HFFc6 (cell line): ENCODE measurements at regions not wholly inside any gene's neighbourhood (a gene's known extent, or its start where the extent isn't known, plus 50 kb on each side); places are given as distances from the start of the nearest gene placed in this dataset.

Source experiments
- DNase-seq: peaks from one replicate; pipeline ENCODE4 v3.0.0-alpha.2; 2018
- H3K27ac Mint-ChIP-seq: 2 replicates; pipeline ENCODE4 v1.8.0; 2020; ENCODE audit warnings: mild to moderate bottlenecking, mixed read lengths
- H3K27me3 Mint-ChIP-seq: 2 replicates; pipeline ENCODE4 v1.8.0; 2021; ENCODE audit warnings: mild to moderate bottlenecking, moderate library complexity, mixed read lengths; ENCODE audit not compliant: insufficient read depth
- H3K36me3 Mint-ChIP-seq: 2 replicates; pipeline ENCODE4 v1.8.0; 2021; ENCODE audit warnings: low read depth, mixed read lengths
- H3K4me1 Mint-ChIP-seq: 2 replicates; pipeline ENCODE4 v1.8.0; 2020; ENCODE audit warnings: low read depth, mixed read lengths
- H3K4me3 Mint-ChIP-seq: 2 replicates; pipeline ENCODE4 v1.8.0; 2020; ENCODE audit warnings: mild to moderate bottlenecking, moderate library complexity, mixed read lengths
- H3K9me3 Mint-ChIP-seq: 2 replicates; pipeline ENCODE4 v1.8.0; 2020; ENCODE audit warnings: mild to moderate bottlenecking, mixed read lengths
- CTCF ChIP-seq: fragments of 200-600 bp; sonication (generic); IDR thresholded peaks from 2 replicates; pipeline ENCODE4 v1.5.0; 2021; ENCODE audit warnings: antibody characterized with exemption, mild to moderate bottlenecking

GRCh38 chr6:159582736-159583135, 110.3 kb downstream of the SOD2 start:
- DNase-seq = no peak
- Mint-ChIP-seq H3K4me3 (no peak overlapping the region), H3K36me3 (no peaks in the 10 kb centered on the region), H3K4me1 (no peaks in the 10 kb centered on the region), H3K27me3 (peaks cover 16% of the 10 kb centered on the region), H3K27ac (no peak overlapping the region), H3K9me3 (no peaks in the 10 kb centered on the region)
- no peak for TF ChIP-seq CTCF

DNA sequence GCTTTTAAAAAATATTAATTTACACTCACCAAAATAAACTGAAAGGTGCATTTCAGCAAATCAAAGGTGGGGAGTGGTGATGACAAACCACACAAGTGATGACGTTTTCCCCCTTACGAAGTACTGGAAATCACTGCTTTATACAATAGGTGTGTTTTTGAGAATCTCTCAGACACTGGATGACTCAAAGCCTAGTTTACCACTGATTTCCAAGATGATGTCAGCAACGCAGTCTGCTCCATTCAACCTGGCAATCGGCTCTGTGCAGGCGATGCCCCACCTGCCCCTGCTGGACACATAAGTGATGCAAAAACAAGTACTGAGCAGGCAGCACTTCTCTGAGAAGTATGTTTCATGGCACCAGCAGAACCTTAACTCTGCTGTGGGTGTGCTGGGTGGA, 114.4 kb downstream of the SOD2 start:
- Mint-ChIP-seq H3K4me3 (no peak overlapping the region), H3K36me3 (no peaks in the 10 kb centered on the region), H3K9me3 (no peaks in the 10 kb centered on the region; the same call in 1 of the 2 replicates), H3K27me3 (peaks cover 13% of the 10 kb centered on the region), H3K27ac (no peak overlapping the region), H3K4me1 (no peaks in the 10 kb centered on the region)
- no peak for TF ChIP-seq CTCF
- no peak for DNase-seq

DNA sequence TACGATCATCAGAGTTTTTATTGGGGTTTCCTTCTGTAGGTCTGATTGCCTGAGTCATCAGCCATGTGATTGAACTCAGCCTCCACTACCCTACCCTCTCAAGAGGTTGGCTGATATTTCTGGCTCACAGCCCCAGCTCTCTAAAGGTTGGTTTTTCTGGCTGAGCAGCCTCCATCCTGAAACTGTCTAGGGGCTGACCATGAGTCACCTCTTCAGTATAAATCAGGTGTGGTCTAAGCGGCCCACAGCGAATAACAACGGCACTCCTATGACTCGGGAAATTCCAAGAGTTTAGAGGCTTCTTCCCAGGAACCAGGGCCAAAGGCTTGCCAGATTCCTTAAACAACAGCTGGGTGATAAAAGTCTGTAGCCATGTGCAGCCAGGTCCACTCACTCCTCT, 115.5 kb downstream of the SOD2 start:
- Mint-ChIP-seq H3K36me3 (no peaks in the 10 kb centered on the region), H3K9me3 (no peaks in the 10 kb centered on the region; the same call in 1 of the 2 replicates), H3K4me3 (no peak overlapping the region), H3K4me1 (no peaks in the 10 kb centered on the region), H3K27me3 (peaks cover 9% of the 10 kb centered on the region), H3K27ac (no peak overlapping the region)
- TF ChIP-seq CTCF = no peak
- DNase-seq = no peak

DNA sequence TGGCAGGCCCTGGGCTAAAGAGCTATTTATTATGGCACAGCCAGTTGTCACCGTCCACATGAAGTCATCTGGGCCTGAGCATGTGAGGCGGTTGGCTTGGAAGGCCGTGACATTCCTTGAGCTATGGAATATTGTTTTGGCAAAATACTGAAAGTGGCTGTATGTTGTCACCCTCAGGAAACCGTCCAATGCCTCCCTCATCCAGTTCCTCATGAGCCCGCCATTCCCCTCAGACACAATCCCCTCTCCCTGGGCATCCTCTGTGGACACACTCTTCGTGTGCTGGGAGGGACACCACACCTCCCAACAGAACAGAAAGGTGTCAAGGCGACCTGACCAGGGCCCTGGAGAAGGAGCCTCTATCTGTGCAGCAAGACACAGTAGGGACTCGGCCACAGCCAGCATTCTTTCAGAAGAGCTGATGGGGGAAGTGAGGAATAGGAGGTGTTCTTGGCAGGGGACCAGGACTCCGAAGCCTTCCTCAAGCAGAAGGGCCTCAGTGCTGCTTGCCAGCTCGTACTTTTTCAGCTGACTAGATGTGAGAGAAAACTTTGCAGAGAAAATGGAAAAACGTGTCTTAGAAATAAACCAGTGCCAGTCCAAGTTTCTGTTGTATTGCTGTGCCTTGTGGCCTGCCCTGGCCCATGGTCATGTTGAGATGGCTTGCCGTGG, 120.5 kb downstream of the SOD2 start:
- DNase-seq = no peak
- no peaks in the 10 kb centered on the region for H3K4me1 Mint-ChIP-seq
- H3K36me3 Mint-ChIP-seq = no peaks in the 10 kb centered on the region
- peaks cover 3% of the 10 kb centered on the region; the same call in 1 of the 2 replicates for H3K27me3 Mint-ChIP-seq
- H3K27ac Mint-ChIP-seq = no peak overlapping the region
- TF ChIP-seq CTCF = no peak
- H3K9me3 Mint-ChIP-seq = no peaks in the 10 kb centered on the region; the same call in 1 of the 2 replicates
- no peak overlapping the region for H3K4me3 Mint-ChIP-seq

GRCh38 chr6:159565181-159565710, 127.8 kb downstream of the SOD2 start:
- no peak for TF ChIP-seq CTCF
- peaks cover 4% of the 10 kb centered on the region; the same call in 1 of the 2 replicates for H3K9me3 Mint-ChIP-seq
- H3K27ac Mint-ChIP-seq = no peak overlapping the region
- H3K36me3 Mint-ChIP-seq = no peaks in the 10 kb centered on the region
- no peak for DNase-seq
- H3K4me3 Mint-ChIP-seq = no peak overlapping the region
- H3K4me1 Mint-ChIP-seq = no peaks in the 10 kb centered on the region
- no peaks in the 10 kb centered on the region for H3K27me3 Mint-ChIP-seq
